ENCODE measurements at regions not wholly inside any gene's neighbourhood (a gene's known extent, or its start where the extent isn't known, plus 50 kb on each side); places are given as distances from the start of the nearest gene placed in this dataset.

- Histone ChIP-seq H3K36me3 (no peaks in the 10 kb centered on the region), H3K9me3 (no peaks in the 10 kb centered on the region), H3K27ac (no peak overlapping the region), H3K27me3 (no peaks in the 10 kb centered on the region), H3K4me3 (no peak overlapping the region), H3K4me1 (no peaks in the 10 kb centered on the region)
- TF ChIP-seq POLR2A (IDR thresholded peaks at IDR 0.05) = no peak
- TF ChIP-seq, protein P1, sequence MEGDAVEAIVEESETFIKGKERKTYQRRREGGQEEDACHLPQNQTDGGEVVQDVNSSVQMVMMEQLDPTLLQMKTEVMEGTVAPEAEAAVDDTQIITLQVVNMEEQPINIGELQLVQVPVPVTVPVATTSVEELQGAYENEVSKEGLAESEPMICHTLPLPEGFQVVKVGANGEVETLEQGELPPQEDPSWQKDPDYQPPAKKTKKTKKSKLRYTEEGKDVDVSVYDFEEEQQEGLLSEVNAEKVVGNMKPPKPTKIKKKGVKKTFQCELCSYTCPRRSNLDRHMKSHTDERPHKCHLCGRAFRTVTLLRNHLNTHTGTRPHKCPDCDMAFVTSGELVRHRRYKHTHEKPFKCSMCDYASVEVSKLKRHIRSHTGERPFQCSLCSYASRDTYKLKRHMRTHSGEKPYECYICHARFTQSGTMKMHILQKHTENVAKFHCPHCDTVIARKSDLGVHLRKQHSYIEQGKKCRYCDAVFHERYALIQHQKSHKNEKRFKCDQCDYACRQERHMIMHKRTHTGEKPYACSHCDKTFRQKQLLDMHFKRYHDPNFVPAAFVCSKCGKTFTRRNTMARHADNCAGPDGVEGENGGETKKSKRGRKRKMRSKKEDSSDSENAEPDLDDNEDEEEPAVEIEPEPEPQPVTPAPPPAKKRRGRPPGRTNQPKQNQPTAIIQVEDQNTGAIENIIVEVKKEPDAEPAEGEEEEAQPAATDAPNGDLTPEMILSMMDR (IDR thresholded peaks at IDR 0.05) = no peak
- DNase-seq = no peak
- intact Hi-C loops (cut with DNase I) = no loop called here
Measured at GRCh38 chr6:159479146-159479545, 213.9 kb downstream of the SOD2 start.

- H3K9me3 ChIP-seq = no peaks in the 10 kb centered on the region
- intact Hi-C loops (cut with DNase I) = no loop called here
- WGBS, 2 donors = 58 to 71% methylated on average over 3 to 4 of the region's 4 CpGs
- no peaks in the 10 kb centered on the region for H3K4me1 ChIP-seq
- DNase-seq = no peak
- H3K27ac ChIP-seq = no peak overlapping the region
- H3K4me3 ChIP-seq = no peak overlapping the region
- no peaks in the 10 kb centered on the region for H3K36me3 ChIP-seq
- no peaks in the 10 kb centered on the region for H3K27me3 ChIP-seq
- TF ChIP-seq, protein P1 (IDR thresholded peaks at IDR 0.05) = no peak
- no peak for TF ChIP-seq POLR2A (IDR thresholded peaks at IDR 0.05)
Measured at GRCh38 chr6:159473475-159474263, 219.4 kb downstream of the SOD2 start.

GRCh38 chr6:159470397-159470796, 222.6 kb downstream of the SOD2 start:
- no peaks in the 10 kb centered on the region for H3K9me3 ChIP-seq
- WGBS, 2 donors = 75 to 79% methylated on average over 3 of the region's 3 CpGs

DNA sequence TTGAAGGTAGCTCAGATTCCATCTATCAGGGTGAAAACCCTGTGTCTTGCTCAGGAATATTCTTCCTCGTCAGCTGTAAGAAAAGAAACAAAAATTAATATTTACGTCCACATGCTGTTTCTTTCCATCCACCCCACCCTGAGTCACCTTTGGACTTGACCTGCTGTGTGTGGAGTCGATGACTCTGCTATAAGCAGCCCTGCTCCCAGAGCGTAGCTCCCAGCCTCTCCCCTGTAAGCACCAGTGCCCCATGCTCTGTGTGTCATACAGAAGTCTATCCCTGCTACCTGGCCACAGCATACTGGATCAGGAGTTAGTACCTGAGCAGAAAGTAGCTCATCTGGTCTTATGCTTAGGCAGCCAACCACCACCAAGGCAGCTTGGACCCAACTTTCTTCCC, 223.6 kb downstream of the SOD2 start:
- H3K27ac ChIP-seq = no peak overlapping the region
- no peaks in the 10 kb centered on the region for H3K9me3 ChIP-seq
- H3K4me3 ChIP-seq = no peak overlapping the region
- no peaks in the 10 kb centered on the region for H3K36me3 ChIP-seq
- H3K4me1 ChIP-seq = no peaks in the 10 kb centered on the region
- H3K27me3 ChIP-seq = no peaks in the 10 kb centered on the region
- intact Hi-C loops (cut with DNase I) = no loop called here
- DNase-seq = no peak
- TF ChIP-seq, protein P1 (IDR thresholded peaks at IDR 0.05) = no peak
- TF ChIP-seq POLR2A (IDR thresholded peaks at IDR 0.05) = no peak
- WGBS, 2 donors = 66 to 78% methylated on average over 3 to 4 of the region's 4 CpGs

More at GRCh38 chr6:159470397-159470796, 222.6 kb downstream of the SOD2 start:
- Histone ChIP-seq H3K36me3 (no peaks in the 10 kb centered on the region), H3K27me3 (no peaks in the 10 kb centered on the region), H3K4me3 (no peak overlapping the region), H3K27ac (no peak overlapping the region), H3K4me1 (no peaks in the 10 kb centered on the region)
- TF ChIP-seq, protein P1 (IDR thresholded peaks at IDR 0.05) = no peak
- TF ChIP-seq POLR2A (IDR thresholded peaks at IDR 0.05) = no peak
- intact Hi-C loops (cut with DNase I) = no loop called here
- no peak for DNase-seq

GRCh38 chr6:159468994-159469393, 224.0 kb downstream of the SOD2 start:
- H3K4me1 ChIP-seq = no peaks in the 10 kb centered on the region
- no peak overlapping the region for H3K4me3 ChIP-seq
- DNase-seq = no peak
- no peaks in the 10 kb centered on the region for H3K36me3 ChIP-seq
- intact Hi-C loops (cut with DNase I) = no loop called here
- no peaks in the 10 kb centered on the region for H3K27me3 ChIP-seq
- H3K27ac ChIP-seq = no peak overlapping the region
- TF ChIP-seq, protein P1 (IDR thresholded peaks at IDR 0.05) = no peak
- WGBS, 2 donors = 45 to 47% methylated on average over 2 to 3 of the region's 3 CpGs
- no peaks in the 10 kb centered on the region for H3K9me3 ChIP-seq
